GM18519 (cell line): ENCODE measurements at regions not wholly inside any gene's neighbourhood (a gene's known extent, or its start where the extent isn't known, plus 50 kb on each side); places are given as distances from the start of the nearest gene placed in this dataset.

Source experiments
- ATAC-seq: cut with Tn5 transposase; IDR thresholded peaks from one replicate; pipeline ENCODE4 v1.9.1; 2021; ENCODE audit warnings: mild to moderate bottlenecking, moderate library complexity; ENCODE audit not compliant: unreplicated experiment, low FRiP score

GRCh38 chr3:21801631-21802030 is 50.6 kb upstream of the ZNF385D start:
- ATAC-seq, result no peak

- ATAC-seq, result no peak
Observed at GRCh38 chr3:21803604-21804003, 52.6 kb upstream of the ZNF385D start.

GRCh38 chr3:21804330-21804729 is 53.3 kb upstream of the ZNF385D start:
- no peak for ATAC-seq

GRCh38 chr3:21806733-21807132 is 55.7 kb upstream of the ZNF385D start:
- ATAC-seq, result no peak

- no peak for ATAC-seq
Observed at GRCh38 chr3:21825684-21826083, 74.7 kb upstream of the ZNF385D start.

GRCh38 chr3:21826416-21826815 is 75.4 kb upstream of the ZNF385D start:
- ATAC-seq, result no peak

- no peak for ATAC-seq
Observed at GRCh38 chr3:21830541-21830940, 79.5 kb upstream of the ZNF385D start.

- ATAC-seq, result no peak
Observed at GRCh38 chr3:21835264-21835663, 84.3 kb upstream of the ZNF385D start.

- no peak for ATAC-seq
Observed at GRCh38 chr3:21836227-21836626, 85.2 kb upstream of the ZNF385D start.

- no peak for ATAC-seq
Observed at GRCh38 chr3:21839176-21839575, 88.2 kb upstream of the ZNF385D start.

- no peak for ATAC-seq
Observed at GRCh38 chr3:21839592-21839991, 88.6 kb upstream of the ZNF385D start.

GRCh38 chr3:21847005-21847404 is 96.0 kb upstream of the ZNF385D start:
- no peak for ATAC-seq

GRCh38 chr3:21859124-21860081 is 108.4 kb upstream of the ZNF385D start:
- ATAC-seq, result no peak

- ATAC-seq, result no peak
Observed at GRCh38 chr3:21860082-21860475, 109.1 kb upstream of the ZNF385D start.

- no peak for ATAC-seq
Observed at GRCh38 chr3:21860657-21861056, 109.6 kb upstream of the ZNF385D start.

- no peak for ATAC-seq
Observed at GRCh38 chr3:21876782-21877181, 125.8 kb upstream of the ZNF385D start.

GRCh38 chr3:21877214-21877754 is 126.3 kb upstream of the ZNF385D start:
- no peak for ATAC-seq

- no peak for ATAC-seq
Observed at GRCh38 chr3:21879184-21879886, 128.3 kb upstream of the ZNF385D start.

- ATAC-seq, result no peak
Observed at GRCh38 chr3:21888656-21889055, 137.6 kb upstream of the ZNF385D start.

- no peak for ATAC-seq
Observed at GRCh38 chr3:21889166-21889565, 138.2 kb upstream of the ZNF385D start.

GRCh38 chr3:21892104-21892503 is 141.1 kb upstream of the ZNF385D start:
- no peak for ATAC-seq
